ENCODE measurements at regions not wholly inside any gene's neighbourhood (a gene's known extent, or its start where the extent isn't known, plus 50 kb on each side); places are given as distances from the start of the nearest gene placed in this dataset.
"Not testable (repeated sequence)": the region's sequence is repeated elsewhere in the genome, so short reads cannot be mapped to it uniquely, and the experiment has no call there.

DNA sequence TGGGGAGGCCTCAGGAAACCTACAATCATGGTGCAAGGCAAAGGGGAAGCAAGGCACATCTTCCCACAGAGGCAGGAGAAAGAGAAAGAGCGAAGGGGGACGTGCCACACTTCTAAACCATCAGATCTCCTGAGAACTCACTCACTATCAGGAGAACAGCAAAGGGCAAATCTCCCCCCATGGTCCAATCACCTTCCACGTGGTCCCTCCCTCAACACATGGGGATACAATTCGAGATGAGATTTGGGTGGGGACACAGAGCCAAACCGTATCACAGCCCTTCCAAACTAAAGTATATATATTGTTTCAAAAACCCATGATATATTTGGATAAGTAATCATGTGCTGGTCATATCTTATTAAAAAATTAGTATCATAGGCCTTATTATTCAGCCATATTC lies 437.6 kb downstream of the KCNJ18 start:
- TF ChIP-seq, protein P1, sequence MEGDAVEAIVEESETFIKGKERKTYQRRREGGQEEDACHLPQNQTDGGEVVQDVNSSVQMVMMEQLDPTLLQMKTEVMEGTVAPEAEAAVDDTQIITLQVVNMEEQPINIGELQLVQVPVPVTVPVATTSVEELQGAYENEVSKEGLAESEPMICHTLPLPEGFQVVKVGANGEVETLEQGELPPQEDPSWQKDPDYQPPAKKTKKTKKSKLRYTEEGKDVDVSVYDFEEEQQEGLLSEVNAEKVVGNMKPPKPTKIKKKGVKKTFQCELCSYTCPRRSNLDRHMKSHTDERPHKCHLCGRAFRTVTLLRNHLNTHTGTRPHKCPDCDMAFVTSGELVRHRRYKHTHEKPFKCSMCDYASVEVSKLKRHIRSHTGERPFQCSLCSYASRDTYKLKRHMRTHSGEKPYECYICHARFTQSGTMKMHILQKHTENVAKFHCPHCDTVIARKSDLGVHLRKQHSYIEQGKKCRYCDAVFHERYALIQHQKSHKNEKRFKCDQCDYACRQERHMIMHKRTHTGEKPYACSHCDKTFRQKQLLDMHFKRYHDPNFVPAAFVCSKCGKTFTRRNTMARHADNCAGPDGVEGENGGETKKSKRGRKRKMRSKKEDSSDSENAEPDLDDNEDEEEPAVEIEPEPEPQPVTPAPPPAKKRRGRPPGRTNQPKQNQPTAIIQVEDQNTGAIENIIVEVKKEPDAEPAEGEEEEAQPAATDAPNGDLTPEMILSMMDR (IDR thresholded peaks at IDR 0.05), result not testable (repeated sequence)
- not testable (repeated sequence) for TF ChIP-seq ZFX (IDR thresholded peaks at IDR 0.05; ENCODE audit: borderline replicate concordance)
